Stimulated activated CD4-positive, alpha-beta T cell treated with anti-CD3 and anti-CD28 coated beads, Interleukin-2, amount 100 ng/mL, for 48 hours (primary cell): ENCODE measurements at regions not wholly inside any gene's neighbourhood (a gene's known extent, or its start where the extent isn't known, plus 50 kb on each side); places are given as distances from the start of the nearest gene placed in this dataset.

Experiments
- DNase-seq, 2 donors: peaks; one replicate each; pipeline ENCODE4 v3.0.0-alpha.2; 2020

DNA sequence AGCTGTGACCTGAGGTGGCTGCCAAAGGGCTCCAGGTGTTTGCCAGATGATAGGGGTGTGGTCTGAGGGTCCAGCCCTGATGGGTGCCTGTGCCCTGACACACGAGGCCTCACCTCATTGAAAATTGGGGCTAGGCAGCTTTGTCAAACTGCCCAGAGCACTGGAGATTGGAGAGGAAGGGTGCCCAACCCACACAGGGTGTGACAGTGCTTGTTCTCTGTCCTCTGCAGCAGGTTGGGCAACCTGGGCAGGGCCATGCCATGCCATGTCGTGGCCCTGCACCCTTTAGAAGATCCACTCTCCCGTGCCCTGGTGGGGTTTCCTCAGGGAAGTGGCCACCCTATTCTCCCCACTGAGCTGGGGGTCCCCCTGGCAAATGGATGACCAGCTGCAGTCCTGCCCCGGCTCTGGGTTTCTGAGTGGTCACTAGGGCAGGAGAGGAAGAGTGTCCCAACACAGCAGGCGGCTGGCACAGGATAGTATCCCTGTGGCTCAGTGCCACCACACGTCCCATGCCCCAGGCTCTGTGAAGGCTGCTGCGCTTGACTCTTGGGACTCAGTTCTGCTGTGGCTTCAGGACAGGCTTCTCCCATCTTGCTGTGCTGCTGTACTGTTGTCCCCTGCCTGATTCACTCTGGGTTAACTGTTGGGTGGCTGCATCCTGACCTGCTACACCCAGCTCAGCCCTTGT, 100.8 kb upstream of the PITX1 start:
- no peak for DNase-seq

DNA sequence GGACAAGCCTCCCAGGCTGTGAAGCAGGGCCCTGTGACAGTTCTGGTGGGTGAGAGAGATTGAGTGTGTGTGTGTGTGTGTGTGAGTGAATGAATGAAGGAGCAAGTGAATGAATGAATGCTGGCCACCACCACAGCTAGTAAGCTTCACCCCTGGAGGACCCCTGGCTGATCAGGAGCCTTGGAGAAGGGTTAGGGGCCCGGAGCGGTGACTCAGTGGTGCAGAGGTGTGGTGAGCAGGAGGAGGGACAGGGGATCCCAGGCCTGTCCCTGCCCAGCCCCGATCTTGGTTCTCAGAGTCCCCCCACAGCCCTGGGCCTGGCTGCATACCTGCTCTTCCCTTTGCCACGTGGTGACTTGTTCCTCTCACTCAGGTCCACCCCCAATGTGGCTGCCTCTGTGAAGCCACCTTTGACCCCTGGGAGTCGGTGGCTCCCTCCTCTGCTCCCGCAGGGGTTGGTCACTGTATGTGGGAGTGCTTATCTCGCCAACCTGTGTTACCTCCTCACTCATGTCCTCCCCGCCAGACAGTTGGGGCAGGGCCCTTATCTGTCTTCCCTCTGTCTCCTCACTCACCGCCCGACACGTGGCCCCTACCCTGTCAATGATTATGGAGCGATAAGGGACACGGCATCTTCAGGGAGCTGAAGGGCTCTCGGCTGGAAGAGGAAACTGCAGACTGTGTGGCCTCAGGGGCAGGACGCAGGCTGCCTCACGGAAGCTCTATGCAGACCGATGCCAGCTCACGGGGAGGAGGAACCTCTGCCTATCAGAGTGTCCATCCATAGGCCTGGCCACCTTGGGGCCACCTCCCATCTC, 99.9 kb upstream of the PITX1 start:
- no peak for DNase-seq

DNA sequence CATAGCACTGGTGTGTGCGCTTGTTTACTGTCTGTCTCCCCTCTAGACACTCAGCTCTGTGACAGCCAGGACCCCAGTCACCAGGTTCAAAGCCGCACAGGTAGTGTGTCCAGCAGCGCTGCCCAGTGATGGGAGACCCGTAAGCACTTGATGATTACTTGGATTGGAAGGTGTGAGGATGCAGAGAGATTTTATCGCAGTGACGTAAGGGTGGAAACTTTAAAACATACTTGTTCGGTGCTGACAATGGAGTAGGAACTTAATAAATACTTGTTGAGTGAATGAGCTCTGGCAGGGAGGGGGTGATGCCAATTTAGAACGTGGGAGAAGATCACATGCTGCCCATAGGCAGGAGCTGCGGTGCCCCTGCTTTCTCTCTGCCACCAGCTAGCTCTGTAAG, 99.2 kb upstream of the PITX1 start:
- no peak for DNase-seq

DNA sequence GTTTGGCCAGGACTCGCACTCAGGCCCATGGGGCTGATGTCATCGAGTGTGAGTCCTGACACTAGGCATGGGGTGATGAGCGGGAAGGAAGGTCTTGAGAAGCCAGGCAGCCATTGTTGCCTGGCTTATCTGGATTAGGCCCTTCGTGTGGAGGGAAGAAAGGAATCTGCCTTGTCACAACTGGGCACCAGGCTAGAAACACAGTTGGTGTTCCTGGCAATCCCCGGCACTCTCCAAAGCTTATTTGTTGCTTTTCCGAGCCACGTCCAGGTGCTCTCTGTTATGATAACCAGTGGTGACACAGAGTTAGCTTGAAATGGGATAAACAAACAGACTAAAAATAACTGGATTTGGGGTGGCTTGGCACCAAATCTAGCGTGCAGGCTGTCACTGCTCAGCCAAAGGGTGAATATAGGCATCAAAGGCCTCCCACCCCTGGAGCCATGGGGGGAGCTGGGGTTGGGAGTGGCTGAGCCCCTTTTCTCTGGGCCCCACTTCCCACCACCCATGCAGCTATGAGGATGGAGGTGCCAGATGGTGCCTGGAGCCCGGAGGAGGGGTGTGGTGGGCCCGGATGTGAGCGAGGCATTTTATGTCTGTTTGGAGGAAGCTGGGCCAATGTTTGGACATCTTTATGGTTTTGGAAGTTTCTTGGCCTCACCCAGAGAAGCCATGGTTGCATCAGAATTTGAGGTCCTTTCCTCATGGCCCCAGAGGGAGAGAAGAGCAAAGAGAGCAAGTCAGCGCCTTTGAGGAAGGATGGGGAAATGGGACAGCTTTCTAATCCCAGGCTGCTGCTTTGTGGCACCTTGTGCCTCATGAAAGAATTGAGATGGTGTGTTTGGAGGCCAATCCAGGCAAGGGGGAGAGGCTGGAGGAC, 98.0 kb upstream of the PITX1 start:
- no peak for DNase-seq

DNA sequence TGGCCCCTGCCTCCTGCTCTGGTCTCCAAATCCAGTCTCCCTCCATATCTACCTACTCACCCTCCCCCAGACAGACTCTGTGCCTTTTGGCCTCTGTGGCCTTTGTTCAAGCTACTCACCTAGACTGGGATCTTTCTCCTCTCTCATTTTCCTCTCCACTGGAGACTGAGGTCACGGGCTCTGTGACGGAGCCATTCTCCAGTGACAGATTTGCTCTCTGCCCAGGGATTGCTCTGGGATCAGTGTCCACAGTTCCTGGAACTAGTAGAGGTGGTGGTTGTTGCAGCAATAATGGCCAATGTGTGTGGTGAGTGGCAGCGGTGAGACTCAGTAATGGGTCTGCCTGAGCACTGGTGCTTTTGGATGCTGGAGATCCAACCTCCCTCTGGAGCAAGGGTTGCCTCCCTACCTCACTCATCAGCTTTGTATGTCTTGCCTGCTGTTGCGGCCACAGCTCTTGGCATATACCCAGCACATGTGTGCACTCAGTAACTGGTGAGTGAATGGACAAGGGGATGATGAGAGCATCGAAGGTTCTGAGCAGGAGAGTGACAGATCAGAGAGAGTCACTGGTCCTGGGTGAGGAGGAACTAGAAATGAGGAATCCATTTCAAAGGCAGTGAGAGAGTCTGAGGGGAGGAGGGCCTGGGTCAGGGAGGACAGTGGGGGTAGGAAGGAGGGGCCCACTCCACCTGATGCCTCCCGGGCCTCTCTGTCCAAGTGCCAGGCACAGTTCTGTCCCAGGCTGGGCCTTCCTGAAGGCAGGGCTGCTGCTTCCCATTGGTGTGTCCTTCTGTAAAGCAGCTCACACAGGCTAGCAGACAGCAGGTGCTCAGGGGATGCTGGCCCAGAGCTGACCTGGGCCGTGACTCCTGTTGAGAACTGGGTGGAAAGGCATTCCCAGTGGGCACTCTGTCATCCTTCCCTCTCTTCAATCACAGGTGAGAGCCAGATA, 96.5 kb upstream of the PITX1 start:
- DNase-seq: no peak

DNA sequence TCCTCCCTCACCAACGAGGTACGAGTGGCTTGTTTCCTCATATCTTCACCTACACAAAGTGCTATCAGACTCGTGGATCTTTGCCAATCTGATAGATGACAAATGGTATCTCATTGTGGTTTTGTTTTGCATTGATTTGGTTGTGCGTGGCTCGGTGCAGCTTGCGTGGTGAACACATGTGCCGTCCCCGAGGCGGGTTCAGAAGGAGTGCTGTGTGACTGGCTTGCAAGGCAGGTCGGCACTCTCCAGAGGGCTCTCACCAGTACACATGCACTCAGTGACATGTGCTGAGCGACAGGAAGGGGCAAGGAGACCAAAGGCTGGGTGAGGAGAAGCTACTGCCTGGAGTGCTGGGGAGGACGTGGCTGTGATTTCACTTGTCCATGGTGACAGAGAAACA, 95.3 kb upstream of the PITX1 start:
- DNase-seq: peak in 1 of 2 donors; percentile 9

DNA sequence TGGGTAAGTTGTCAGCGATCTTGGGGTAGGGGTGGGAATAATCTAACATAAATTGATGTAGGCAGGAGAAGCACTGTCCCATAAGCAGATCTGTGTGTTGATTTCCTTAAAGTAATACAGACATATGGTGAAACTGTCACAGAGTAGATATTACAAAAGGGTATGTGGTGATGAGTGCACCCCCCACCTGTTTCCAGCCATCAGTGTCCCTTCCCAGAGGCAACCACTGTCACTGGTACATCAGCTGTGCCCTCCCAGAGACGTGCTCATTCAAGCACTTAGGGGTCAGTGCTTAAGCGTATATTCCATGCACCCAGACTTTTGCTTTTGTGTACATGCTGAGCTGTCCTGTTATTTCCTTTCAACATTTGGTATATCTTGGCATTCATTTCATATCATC, 94.3 kb upstream of the PITX1 start:
- no peak for DNase-seq

DNA sequence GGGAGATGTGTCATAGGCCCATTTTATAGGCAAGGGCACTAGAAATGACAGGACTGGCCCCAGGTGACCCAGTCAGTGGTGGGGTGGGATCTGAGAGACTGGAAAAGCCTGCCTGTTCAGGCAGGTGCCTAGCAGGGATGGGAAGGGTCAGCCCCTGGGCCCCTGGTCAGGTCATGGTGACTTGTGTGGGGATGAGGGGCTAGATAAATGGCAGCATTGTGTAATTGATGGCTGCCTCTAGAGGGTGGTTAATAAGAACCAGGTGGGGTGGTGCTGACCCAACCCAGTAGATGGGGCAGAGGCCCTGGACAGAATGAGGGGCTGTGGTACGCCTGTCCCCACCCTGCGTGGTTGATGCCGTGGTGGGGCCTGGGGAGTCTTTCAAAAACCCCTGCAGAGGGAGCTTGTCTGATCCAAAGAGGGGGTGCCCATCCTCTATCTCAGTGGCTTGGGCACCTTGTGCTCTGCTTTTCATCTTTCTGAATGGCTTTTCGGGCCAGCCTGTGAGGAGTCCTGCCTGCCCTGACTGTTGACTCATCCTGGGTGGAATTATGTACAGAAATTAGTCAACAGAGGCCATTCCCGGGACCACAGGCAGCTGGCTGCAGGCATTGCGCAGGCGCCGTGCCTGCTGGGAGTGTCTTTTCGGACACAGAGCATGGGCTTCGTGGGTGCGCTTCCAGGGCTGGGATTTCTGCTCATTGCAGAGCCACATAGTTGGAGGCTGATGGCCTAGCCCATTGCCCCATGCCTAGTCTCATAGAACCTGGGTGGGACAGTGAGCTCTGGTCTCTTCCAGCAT, 93.6 kb upstream of the PITX1 start:
- DNase-seq: no peak

DNA sequence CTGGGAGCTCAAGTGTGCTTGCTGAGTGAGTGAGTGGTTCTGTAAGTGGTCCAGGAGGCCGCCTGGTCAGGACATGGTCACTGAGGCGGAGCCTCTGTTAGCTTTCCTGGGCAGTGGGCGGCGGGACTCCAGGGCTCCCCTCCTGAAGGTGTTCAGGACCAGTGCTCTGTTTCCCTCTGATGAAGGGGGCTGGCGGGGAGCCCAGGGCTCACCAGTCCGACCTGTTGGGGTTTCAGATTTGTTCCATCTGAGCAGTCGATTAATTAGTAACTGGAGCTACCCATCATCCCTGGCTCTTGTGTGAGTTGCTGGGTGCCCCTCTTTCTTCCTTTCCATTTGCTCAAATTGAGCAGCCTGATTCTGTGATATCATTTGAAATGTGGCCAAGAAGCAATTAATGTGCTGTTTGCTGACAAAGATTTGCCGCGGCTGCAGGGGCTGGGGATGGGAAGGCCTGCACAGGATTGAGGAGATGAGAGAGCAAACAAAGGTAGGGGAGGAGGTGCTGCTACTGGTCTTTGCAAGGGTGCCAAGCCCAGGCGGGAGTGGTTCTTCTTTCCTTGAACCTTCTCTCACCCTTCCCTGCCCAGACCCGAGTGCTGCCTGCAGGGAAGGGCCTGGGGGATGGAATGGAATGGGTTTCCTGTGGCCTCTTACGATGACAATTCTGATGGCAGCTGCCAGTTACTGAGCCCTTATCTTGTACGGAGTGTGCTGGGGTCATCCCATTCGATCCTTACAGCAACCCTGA, 92.8 kb upstream of the PITX1 start:
- no peak for DNase-seq

DNA sequence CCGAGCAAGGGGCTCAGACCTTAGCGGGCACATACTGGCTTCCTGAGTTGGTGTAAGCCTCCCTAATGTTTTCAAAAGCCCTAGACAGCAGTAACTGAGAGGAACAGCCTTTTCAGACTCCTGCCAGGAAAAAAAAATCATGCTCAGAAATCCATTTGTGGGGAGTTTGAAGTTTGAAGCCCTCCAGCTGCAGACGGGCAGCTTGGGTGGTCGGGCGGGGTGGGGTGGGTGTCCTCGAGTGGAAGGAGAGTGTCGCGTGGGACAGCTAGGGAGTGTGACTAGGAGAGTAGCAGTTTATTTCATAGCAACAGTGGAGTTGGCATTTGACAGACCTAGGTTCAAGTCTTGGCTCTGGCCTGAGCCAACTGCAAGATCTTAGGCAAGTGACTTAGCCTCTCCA, 90.7 kb upstream of the PITX1 start:
- DNase-seq: no peak

DNA sequence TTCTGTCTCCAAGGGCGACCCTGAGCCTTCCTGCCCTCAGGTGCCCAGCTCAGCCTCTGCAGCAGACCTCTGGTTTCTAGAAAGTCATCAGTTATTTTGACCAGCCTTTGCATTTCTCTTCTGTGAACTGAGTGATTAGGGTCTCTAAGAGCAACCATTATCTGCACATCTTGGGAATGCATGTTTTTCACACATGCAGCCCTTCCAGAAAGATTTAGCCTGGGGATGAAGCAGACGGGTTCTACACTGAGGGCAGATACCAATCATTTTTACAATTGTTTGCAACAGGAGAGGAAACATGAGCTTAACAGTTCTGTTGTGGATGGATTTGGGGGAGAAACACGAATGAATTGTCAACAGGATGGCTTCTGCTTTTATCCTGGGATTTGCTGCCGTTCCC, 90.1 kb upstream of the PITX1 start:
- no peak for DNase-seq

DNA sequence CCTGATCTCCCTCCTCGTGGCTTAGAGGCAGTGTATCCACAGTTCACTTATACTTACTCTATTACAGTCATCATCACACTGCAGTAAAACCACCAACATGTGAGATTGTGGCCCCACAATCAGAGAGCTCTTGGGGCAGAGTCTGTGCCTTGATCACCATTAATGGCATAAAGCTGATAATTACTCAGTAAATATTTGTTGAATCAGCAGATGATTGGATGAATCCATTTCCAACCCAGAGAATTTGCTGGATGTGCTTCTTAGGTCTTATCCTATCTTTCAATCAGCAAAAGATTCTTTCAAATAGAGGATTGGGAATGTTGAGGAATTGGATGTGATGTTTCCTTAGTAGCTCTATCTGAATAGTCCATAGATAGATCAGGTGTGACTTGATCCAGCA, 88.8 kb upstream of the PITX1 start:
- no peak for DNase-seq

DNA sequence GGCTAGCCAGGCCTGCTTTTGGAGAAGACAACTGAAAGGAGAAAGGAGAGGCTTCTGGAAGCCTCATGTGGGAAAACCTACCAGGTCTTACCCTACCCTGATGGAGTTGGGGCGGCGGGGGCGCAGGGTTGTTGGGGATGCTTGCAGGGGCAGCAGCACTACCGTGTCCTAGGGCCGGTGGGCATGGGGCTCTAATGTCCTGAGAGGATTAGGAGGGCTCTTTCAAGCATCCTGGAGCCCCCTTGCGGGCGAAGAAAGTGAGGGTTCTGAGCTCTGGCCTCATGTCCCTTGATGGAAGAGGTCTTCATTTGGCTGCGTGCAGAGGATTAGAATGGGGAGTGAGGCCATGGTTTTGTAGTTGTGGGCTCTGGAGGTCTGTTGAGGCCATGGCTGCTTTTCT, 86.9 kb upstream of the PITX1 start:
- DNase-seq: no peak

DNA sequence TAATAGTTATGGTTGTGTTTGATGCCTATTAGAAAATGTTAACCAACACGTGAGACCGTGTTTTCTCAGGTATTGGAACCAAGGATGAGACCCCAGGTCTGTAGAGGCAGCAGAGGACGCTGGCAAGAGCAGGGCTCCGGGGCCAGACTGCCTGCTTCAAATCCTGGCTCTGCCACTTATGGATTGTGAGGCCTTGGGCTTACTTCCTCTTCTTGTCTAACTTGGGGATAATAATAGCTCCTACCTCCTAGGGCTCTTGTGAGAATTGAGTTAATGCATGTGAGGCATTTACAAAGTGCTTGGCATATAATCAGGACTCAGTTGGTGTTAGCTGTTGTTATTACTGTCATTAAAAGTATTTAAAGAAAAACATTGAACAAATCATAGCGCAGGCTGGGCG, 85.5 kb upstream of the PITX1 start:
- DNase-seq: no peak

DNA sequence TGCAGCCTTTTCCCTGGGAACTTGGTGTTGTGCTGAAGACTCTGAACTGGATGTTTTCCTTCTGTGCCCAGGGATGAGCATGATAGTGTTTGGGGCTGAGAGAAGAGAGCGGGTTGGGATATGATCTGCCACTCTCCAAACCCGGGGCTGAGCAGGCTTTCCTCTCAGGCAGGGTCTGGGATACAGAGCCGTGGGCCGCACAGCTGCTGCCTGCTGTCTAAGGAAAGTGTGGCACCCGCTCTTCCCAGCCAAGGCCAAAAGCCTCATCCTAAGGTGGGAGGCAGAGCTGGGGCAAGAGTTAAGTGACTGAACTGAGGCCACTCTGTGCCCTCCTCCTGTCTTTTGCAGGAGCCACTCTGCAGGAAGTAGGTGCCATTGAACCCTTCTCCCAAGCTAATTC, 83.6 kb upstream of the PITX1 start:
- DNase-seq: no peak

DNA sequence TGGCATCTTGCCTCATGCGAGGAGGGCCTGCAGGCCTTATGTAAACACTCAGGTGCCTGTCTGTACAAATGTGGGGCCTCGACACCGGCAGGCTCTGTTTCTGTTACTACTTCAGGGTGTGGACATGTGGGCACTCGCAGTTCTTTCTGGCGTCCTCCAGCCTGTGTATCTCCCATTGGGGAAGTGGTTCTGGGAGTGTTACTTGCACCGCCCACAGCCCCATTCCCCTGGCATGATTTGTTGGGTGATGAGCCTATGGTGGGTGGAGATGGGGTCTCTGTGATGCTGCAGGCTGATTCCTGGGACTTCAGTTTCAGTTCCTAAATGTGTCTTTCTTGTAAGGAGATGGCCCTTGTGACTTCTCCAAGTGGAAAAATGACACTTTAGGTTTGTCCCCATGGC, 82.1 kb upstream of the PITX1 start:
- DNase-seq: no peak

DNA sequence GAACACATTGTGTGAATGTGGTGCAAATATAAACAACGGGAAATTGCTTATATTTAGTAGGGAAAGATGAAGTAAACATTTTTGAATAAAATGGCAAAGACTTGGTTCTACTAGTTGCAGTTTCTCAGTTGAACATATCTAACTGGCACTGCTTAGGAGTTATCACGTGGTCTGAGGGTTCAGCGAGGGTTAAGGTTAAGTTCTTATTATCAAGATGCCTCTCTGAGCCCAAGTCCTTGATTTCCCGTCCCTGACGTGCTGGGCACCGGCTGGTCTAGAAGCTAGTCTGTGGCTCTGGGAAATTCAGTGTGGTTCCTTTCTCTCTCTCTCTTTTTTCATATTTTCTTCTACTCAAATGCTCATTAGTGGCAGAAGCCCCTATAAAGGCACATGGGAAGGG, 81.6 kb upstream of the PITX1 start:
- no peak for DNase-seq

DNA sequence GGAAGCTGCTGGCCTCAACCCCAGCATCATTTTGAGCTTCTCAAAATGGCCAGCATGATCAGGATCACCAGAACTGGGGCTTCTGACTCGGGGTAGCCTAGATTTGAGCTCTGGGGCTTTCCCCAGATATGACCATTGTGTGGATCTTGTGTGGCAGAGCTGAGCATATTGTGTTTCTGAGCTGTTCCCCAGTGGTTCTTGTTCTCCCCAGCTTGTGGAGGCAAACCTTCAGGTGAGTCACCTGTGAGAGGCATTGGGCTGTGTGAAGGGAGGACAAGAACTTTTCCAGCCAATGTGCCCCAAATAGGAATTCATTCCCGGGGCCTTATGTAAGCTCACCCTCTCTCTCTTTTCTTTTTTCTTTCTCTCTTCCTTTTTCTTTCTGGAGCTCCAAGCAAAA, 80.7 kb upstream of the PITX1 start:
- DNase-seq: no peak

DNA sequence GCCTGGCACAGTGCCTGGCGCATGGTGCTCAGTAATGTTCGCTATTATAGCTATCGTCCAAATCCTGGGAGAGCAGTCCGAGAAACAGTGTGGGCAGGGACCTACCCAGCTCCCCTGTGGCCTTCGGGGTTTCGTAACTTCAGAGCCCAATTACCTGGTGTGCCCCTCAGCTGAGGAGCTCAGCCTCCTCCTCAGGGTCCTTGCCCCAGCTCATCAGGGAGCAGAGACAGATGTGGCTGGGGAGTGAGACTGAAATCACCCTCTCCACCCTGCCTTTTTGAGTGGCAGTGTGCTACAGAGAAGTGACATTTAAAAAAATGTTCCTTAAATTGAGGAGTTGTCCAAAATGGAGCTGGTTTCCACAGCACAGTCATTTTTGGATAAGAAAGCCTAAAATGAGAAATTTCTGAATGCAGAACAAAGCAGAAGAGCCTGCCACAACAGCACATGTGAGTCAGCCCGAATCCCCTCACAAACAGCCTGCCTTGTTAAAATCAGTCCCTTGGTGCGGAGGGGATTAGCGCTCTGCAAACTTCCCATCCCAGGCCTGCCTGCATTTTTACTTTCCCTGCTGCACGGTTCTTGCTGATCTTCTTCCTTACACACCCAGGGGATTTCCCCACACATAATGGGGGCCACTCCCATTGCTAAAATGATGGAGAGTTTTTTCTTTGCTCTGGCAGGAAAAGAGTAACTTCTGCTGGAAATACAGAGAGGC, 78.1 kb upstream of the PITX1 start:
- DNase-seq: no peak
